HG03097 (cell line): ENCODE measurements at regions not wholly inside any gene's neighbourhood (a gene's known extent, or its start where the extent isn't known, plus 50 kb on each side); places are given as distances from the start of the nearest gene placed in this dataset.

Source experiments
- ATAC-seq: cut with Tn5 transposase; IDR thresholded peaks from one replicate; pipeline ENCODE4 v1.9.1; 2021; ENCODE audit not compliant: unreplicated experiment, low FRiP score

- no peak for ATAC-seq
These were observed 453.3 kb downstream of the C6orf118 start for GRCh38 chr6:164856138-164856537.

GRCh38 chr6:164855281-164855680 lies 454.1 kb downstream of the C6orf118 start:
- no peak for ATAC-seq

- no peak for ATAC-seq
These were observed 454.9 kb downstream of the C6orf118 start for GRCh38 chr6:164854526-164854925.

- ATAC-seq, result no peak
These were observed 463.6 kb downstream of the C6orf118 start for GRCh38 chr6:164845773-164846172.

GRCh38 chr6:164842085-164842484 lies 467.3 kb downstream of the C6orf118 start:
- no peak for ATAC-seq

- ATAC-seq, result no peak
These were observed 471.3 kb downstream of the C6orf118 start for GRCh38 chr6:164838068-164838615.

GRCh38 chr6:164836486-164836885 lies 472.9 kb downstream of the C6orf118 start:
- no peak for ATAC-seq

GRCh38 chr6:164832410-164832809 lies 477.0 kb downstream of the C6orf118 start:
- ATAC-seq, result no peak

GRCh38 chr6:164827537-164827936 lies 481.9 kb downstream of the C6orf118 start:
- no peak for ATAC-seq

- ATAC-seq, result no peak
These were observed 482.5 kb downstream of the C6orf118 start for GRCh38 chr6:164826831-164827468.

GRCh38 chr6:164825386-164825785 lies 484.0 kb downstream of the C6orf118 start:
- no peak for ATAC-seq

GRCh38 chr6:164817662-164818061 lies 491.7 kb downstream of the C6orf118 start:
- no peak for ATAC-seq

- no peak for ATAC-seq
These were observed 496.7 kb downstream of the C6orf118 start for GRCh38 chr6:164812706-164813105.

- ATAC-seq, result no peak
These were observed 502.3 kb downstream of the C6orf118 start for GRCh38 chr6:164807125-164807524.

GRCh38 chr6:164795056-164795815 lies 514.2 kb downstream of the C6orf118 start:
- ATAC-seq, result no peak

GRCh38 chr6:164792666-164793065 lies 516.7 kb downstream of the C6orf118 start:
- no peak for ATAC-seq

- ATAC-seq, result no peak
These were observed 517.9 kb downstream of the C6orf118 start for GRCh38 chr6:164791498-164791897.

GRCh38 chr6:164763788-164764187 lies 545.6 kb downstream of the C6orf118 start:
- no peak for ATAC-seq

GRCh38 chr6:164757451-164757850 lies 552.0 kb downstream of the C6orf118 start:
- ATAC-seq, result no peak

GRCh38 chr6:164756723-164757122 lies 552.7 kb downstream of the C6orf118 start:
- no peak for ATAC-seq

- no peak for ATAC-seq
These were observed 553.3 kb downstream of the C6orf118 start for GRCh38 chr6:164756142-164756541.

- no peak for ATAC-seq
These were observed 555.9 kb downstream of the C6orf118 start for GRCh38 chr6:164753517-164753916.
